HG03103 (cell line): ENCODE measurements at regions not wholly inside any gene's neighbourhood (a gene's known extent, or its start where the extent isn't known, plus 50 kb on each side); places are given as distances from the start of the nearest gene placed in this dataset.
A peak's percentile ranks its signal among the peaks of the same experiment; 100 is the strongest.
"Not testable (repeated sequence)": the region's sequence is repeated elsewhere in the genome, so short reads cannot be mapped to it uniquely, and the experiment has no call there.

Experiments
- ATAC-seq: cut with Tn5 transposase; IDR thresholded peaks from one replicate; pipeline ENCODE4 v1.9.1; 2021; ENCODE audit warnings: low read depth; ENCODE audit not compliant: unreplicated experiment

GRCh38 chr10:44724415-44725174 lies 186.5 kb upstream of the TMEM72 start:
- peak; percentile 39 for ATAC-seq

GRCh38 chr10:44725404-44725803 lies 185.7 kb upstream of the TMEM72 start:
- ATAC-seq, result peak; percentile 78

- ATAC-seq, result no peak
Measured at GRCh38 chr10:44731283-44731682, 179.9 kb upstream of the TMEM72 start.

- ATAC-seq, result no peak
Measured at GRCh38 chr10:44733501-44734488, 177.3 kb upstream of the TMEM72 start.

- ATAC-seq, result no peak
Measured at GRCh38 chr10:44742248-44742647, 168.9 kb upstream of the TMEM72 start.

- no peak for ATAC-seq
Measured at GRCh38 chr10:44743535-44743934, 167.6 kb upstream of the TMEM72 start.

- no peak for ATAC-seq
Measured at GRCh38 chr10:44745920-44746319, 165.2 kb upstream of the TMEM72 start.

- ATAC-seq, result no peak
Measured at GRCh38 chr10:44747593-44748172, 163.5 kb upstream of the TMEM72 start.

GRCh38 chr10:44749151-44749550 lies 162.0 kb upstream of the TMEM72 start:
- no peak for ATAC-seq

GRCh38 chr10:44752451-44753441 lies 158.4 kb upstream of the TMEM72 start:
- no peak for ATAC-seq

- not testable (repeated sequence) for ATAC-seq
Measured at GRCh38 chr10:44754355-44754754, 156.8 kb upstream of the TMEM72 start.

GRCh38 chr10:44755481-44755880 lies 155.7 kb upstream of the TMEM72 start:
- no peak for ATAC-seq

GRCh38 chr10:44756216-44756615 lies 154.9 kb upstream of the TMEM72 start:
- ATAC-seq, result no peak

GRCh38 chr10:44757551-44758205 lies 153.5 kb upstream of the TMEM72 start:
- no peak for ATAC-seq

GRCh38 chr10:44759122-44759521 lies 152.0 kb upstream of the TMEM72 start:
- ATAC-seq, result no peak

GRCh38 chr10:44760513-44760912 lies 150.6 kb upstream of the TMEM72 start:
- no peak for ATAC-seq

GRCh38 chr10:44761076-44761475 lies 150.1 kb upstream of the TMEM72 start:
- no peak for ATAC-seq

GRCh38 chr10:44763331-44763730 lies 147.8 kb upstream of the TMEM72 start:
- no peak for ATAC-seq

- no peak for ATAC-seq
Measured at GRCh38 chr10:44765299-44765698, 145.8 kb upstream of the TMEM72 start.
